ENCODE measurements at regions not wholly inside any gene's neighbourhood (a gene's known extent, or its start where the extent isn't known, plus 50 kb on each side); places are given as distances from the start of the nearest gene placed in this dataset.
"Not testable (repeated sequence)": the region's sequence is repeated elsewhere in the genome, so short reads cannot be mapped to it uniquely, and the experiment has no call there.

- no peak for TF ChIP-seq CTCF (conservative IDR thresholded peaks at IDR 0.05; ENCODE audit: low read depth, low read length)
- H3K4me3 ChIP-seq (ENCODE audit: low read length), result no peak overlapping the region
- no peak for DNase-seq (ENCODE audit: low read depth)
Measured at GRCh38 chr14:106003351-106003750, 477.0 kb downstream of the TMEM121 start.

- not testable (repeated sequence) for DNase-seq (ENCODE audit: low read depth); H3K4me3 ChIP-seq (ENCODE audit: low read length)
Measured at GRCh38 chr14:106004937-106005795, 478.8 kb downstream of the TMEM121 start.

GRCh38 chr14:106006043-106006442 lies 479.7 kb downstream of the TMEM121 start:
- not testable (repeated sequence) for H3K4me3 ChIP-seq (ENCODE audit: low read length); DNase-seq (ENCODE audit: low read depth)

GRCh38 chr14:106006716-106007115 lies 480.3 kb downstream of the TMEM121 start:
- DNase-seq (ENCODE audit: low read depth); H3K4me3 ChIP-seq (ENCODE audit: low read length): not testable (repeated sequence)

- DNase-seq (ENCODE audit: low read depth), result no peak
- no peak for TF ChIP-seq CTCF (conservative IDR thresholded peaks at IDR 0.05; ENCODE audit: low read depth, low read length)
- no peak overlapping the region for H3K4me3 ChIP-seq (ENCODE audit: low read length)
Measured at GRCh38 chr14:106010783-106011182, 484.4 kb downstream of the TMEM121 start.

GRCh38 chr14:106011631-106012360 lies 485.4 kb downstream of the TMEM121 start:
- not testable (repeated sequence) for DNase-seq (ENCODE audit: low read depth); H3K4me3 ChIP-seq (ENCODE audit: low read length)

GRCh38 chr14:106012361-106012725 lies 486.0 kb downstream of the TMEM121 start:
- H3K4me3 ChIP-seq (ENCODE audit: low read length); DNase-seq (ENCODE audit: low read depth): not testable (repeated sequence)

- DNase-seq (ENCODE audit: low read depth), result no peak
- no peak for TF ChIP-seq CTCF (conservative IDR thresholded peaks at IDR 0.05; ENCODE audit: low read depth, low read length)
- no peak overlapping the region for H3K4me3 ChIP-seq (ENCODE audit: low read length)
Measured at GRCh38 chr14:106013879-106014376, 487.5 kb downstream of the TMEM121 start.

- not testable (repeated sequence) for DNase-seq (ENCODE audit: low read depth); H3K4me3 ChIP-seq (ENCODE audit: low read length)
Measured at GRCh38 chr14:106017952-106018351, 491.6 kb downstream of the TMEM121 start.

GRCh38 chr14:106021832-106022231 lies 495.4 kb downstream of the TMEM121 start:
- no peak for DNase-seq (ENCODE audit: low read depth)
- no peak for TF ChIP-seq CTCF (conservative IDR thresholded peaks at IDR 0.05; ENCODE audit: low read depth, low read length)
- no peak overlapping the region for H3K4me3 ChIP-seq (ENCODE audit: low read length)

GRCh38 chr14:106022648-106023047 lies 496.3 kb downstream of the TMEM121 start:
- DNase-seq (ENCODE audit: low read depth); H3K4me3 ChIP-seq (ENCODE audit: low read length): not testable (repeated sequence)
